NCI-H345 (cell line): ENCODE measurements at regions not wholly inside any gene's neighbourhood (a gene's known extent, or its start where the extent isn't known, plus 50 kb on each side); places are given as distances from the start of the nearest gene placed in this dataset.
"Not testable (repeated sequence)": the region's sequence is repeated elsewhere in the genome, so short reads cannot be mapped to it uniquely, and the experiment has no call there.

Source experiments
- DNase-seq: peaks from one replicate; lab custom pipeline; 2025; lab: John Stamatoyannopoulos, UW

DNA sequence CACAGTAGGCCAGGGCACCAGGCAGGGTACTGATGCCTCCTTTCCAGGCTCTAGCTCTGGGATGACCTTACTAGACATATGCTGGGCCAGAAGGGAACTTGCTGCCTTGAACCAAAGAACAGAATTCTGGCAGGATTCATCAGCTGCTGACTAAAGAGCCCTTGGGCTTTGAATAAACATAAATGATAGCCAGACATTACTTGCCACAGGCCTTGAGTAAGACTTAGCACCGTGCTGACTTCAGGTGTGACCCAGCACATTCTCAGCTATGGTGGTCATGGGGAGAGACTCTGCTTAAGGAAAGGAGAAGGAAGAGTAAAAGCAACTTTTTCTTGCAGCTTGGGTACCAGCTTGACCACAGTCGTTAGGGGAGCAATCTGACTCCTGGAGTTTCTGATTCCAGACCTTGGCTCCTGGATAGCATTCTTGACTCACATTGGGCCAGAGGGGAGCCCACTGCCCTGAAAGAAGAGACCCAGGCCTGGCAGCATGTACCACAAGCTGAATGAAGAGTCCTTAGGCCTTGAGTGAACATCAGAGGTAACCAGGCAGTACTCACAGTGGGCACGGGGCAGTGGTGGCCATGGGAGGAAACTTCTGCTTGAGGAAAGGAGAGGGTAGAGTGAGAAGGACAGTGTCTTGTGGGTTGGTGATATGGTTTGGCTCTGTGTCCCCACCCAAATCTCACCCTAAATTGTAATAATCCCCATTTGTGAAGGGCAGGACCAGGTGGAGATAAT lies 926.1 kb upstream of the SORCS1 start:
- DNase-seq = no peak

GRCh38 chr10:108086502-108086901 lies 922.0 kb upstream of the SORCS1 start:
- DNase-seq = no peak

GRCh38 chr10:108082596-108082995 lies 918.1 kb upstream of the SORCS1 start:
- DNase-seq = no peak

GRCh38 chr10:108078263-108078662 lies 913.8 kb upstream of the SORCS1 start:
- DNase-seq = no peak

- DNase-seq = no peak
Measured at GRCh38 chr10:108072466-108072865, 908.0 kb upstream of the SORCS1 start.

GRCh38 chr10:108070789-108071188 lies 906.3 kb upstream of the SORCS1 start:
- no peak for DNase-seq

DNA sequence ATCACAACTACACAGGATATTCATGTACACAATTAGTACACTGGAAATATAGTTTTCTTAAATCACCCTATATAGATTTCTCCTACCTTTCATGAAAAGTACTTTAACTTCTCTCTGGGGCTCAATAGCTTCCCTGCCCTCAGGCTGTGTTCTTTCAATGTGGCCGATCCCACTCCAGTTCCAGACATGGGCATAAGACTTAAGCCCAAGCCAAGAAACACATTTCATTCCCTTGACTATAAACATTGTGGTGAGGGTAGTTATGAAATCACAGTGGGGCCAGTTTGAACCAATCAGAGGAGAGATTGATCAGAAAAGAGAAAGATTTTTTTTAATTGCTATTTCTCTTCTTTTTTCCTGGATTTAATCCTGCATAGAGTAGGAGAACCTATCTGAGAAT lies 904.6 kb upstream of the SORCS1 start:
- DNase-seq = no peak

DNA sequence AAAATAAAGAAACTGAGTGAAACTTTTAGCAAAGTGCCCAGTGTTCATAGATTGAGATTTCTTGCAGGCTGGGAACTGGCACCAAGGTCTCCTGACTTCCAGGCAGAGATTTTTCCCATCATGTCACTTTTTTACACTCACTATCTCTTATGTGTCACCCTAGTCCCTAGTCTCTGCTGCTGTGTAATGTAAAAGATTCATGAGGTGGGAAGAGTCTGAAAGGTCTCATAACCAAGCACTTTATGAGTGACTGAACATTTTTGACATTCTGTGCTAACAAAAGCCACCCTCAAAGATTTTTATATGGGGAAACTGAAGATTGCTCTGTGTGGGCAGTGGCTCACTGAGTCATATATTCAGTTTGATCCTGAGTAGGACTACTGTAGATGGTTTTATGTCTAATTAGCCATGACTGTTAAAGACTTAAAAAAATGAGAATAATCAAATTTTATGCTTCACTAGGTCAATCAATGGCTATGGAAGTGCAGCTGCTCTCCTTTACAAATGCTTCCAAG lies 900.3 kb upstream of the SORCS1 start:
- no peak for DNase-seq

DNA sequence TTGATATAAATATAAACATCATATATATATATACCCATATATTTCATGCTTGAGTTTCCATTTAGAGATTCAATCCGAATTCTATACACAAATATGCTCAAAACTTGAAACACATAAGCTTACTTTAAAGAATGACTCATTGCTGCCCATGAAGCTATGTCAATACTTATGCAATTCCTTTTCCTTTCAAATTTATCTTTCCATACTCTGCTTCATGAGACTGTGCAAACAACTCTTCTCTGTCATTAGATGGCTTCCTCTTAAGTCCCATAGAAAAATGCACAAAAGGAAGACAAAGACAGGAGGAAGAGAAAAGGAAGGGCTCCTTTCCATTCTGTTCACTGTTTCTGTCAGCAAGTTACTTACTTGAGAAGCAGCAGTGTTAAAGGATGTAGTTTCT lies 895.7 kb upstream of the SORCS1 start:
- DNase-seq = no peak

DNA sequence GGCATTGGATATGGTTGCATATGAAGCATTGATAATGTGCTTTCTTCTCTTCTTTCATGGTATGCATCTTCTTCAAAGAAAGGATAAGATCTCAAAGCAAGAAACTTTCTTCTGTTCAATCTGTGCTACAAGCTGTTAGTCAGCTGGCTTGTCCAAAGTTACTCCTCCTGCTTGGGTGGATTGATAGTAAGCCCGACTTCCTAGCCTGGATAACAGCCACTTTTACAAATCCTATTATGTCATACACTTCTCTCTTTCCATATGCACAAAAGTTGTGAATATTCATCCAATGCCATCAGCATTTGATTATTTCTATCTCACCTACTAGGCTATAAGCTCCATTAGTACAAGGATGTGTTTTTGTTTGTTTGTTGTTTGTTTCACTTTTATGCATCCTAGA lies 891.0 kb upstream of the SORCS1 start:
- no peak for DNase-seq

- no peak for DNase-seq
Measured at GRCh38 chr10:108052981-108053380, 888.5 kb upstream of the SORCS1 start.

DNA sequence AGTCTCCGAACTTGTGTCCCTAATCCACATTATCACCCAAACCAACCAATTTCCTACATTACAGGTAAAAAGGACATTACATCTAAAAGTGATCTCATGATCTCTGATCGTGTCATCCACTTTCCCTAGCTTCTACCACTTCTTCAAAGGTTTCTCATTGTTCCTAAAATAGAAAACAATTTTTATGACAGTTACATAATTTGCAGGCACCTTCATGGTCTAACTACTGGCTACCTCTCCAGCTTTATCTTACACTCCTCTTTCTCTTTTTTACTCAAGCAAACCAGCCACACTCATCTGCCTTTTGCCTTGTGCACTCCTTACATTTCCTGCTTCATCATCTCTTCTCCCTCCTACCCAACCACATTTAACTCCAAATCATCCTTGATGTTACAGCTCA lies 886.7 kb upstream of the SORCS1 start:
- no peak for DNase-seq

GRCh38 chr10:108050626-108051025 lies 886.1 kb upstream of the SORCS1 start:
- no peak for DNase-seq

DNA sequence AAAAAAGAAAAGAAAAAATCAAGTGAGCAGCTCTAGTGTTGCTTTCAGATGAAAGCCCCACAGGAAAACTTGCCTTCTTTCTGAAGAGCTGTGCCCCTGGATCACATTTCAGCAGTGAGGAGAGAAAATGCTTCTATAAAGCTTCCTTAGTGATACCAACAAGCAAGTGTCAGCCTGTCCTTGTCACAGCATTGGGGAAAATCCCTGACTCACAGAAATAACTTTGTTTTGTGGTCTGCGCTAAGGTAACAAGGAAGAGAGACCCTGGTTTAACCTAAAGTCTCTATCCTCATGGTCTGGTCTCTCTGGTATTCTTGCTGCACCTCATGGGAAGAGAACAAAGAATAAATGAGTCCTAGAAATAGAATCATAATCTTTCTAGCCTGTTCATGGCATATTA lies 885.2 kb upstream of the SORCS1 start:
- no peak for DNase-seq

GRCh38 chr10:108048898-108049297 lies 884.4 kb upstream of the SORCS1 start:
- no peak for DNase-seq

DNA sequence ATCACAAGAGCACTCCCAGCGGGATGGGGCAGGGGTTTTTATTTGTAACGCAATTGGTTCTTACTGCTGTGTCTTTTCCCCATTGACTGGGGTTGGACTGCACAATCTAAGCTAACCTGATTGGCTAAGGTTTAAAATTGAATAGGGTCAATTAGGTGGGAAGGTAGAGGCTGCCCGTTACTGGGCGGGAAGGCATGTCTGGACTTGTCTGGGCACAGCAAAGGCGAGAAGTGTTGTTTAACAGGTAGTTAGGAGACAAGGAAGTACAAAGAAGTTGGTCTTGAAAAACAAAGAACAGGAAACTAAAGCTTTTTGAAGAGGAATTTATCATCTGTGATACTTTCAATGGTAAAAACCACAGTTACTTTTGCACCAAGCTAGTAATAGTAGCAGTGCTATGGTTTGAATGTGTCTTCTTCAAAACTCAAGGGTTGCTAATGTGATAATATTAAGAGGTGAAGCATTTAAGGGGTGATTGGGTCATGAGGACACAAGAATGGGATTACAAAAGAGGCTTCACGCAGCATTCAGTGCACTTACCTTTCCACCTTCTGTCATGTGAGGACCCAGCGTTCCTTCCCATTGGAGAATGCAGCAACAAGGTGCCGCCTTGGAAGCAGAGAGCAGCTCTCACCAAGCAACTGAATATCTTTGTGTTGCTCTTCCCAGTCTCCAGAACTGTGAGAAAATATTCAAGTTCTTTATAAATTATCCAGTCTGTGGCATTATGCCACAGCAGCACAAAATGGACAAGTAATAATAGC lies 875.5 kb upstream of the SORCS1 start:
- no peak for DNase-seq

GRCh38 chr10:108037061-108037460 lies 872.6 kb upstream of the SORCS1 start:
- no peak for DNase-seq

DNA sequence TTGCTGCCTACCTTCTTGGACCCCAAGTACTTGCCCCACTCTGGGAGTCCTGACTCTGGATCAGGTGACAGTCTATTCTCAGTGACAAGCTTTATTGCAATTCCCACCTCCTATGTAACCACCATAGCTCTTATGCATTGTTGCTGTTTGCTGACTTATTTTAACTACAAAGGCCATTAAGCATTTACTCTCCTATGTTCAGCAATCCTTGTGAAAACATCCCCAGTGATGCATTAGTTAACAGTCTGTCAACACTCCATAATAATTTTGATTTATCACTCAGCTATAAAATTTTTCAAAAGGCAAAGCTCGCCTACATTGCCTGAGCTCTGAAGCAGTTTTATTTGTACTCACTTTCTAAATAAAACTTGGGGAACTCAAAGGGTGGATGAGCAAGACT lies 871.8 kb upstream of the SORCS1 start:
- no peak for DNase-seq

- DNase-seq = no peak
Measured at GRCh38 chr10:108034829-108035228, 870.3 kb upstream of the SORCS1 start.

GRCh38 chr10:108033518-108033917 lies 869.0 kb upstream of the SORCS1 start:
- DNase-seq = not testable (repeated sequence)

DNA sequence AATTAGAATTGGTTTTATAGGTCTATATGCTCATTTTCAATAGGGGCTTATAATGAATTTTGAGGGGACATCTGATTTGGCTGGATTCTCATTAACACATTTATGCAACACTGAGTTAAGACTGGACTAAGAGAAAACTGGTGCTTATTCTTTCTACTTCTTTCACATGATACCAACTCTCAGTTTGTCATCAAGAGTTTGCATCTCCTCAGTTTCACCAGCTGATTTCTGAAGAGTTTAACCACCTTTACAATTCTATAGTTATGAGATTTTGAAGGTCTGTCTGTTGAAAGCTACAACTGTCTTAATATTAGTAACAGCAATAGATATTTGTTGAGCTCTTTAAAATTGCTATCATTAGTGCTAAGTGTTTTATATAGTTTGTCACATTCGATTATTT lies 867.0 kb upstream of the SORCS1 start:
- DNase-seq = no peak

DNA sequence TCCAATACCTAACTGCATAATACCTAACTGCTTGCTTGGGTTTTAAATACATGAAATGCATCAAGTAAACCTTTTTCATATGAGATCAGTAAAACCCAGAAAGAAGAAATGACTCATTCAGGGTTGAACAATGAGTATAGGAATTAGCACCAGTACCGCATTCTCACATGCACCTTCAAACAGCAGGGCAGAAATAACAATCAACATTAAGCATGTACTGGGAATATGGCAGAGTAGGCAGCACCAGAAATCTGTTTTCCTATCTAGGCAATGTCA lies 850.3 kb upstream of the SORCS1 start:
- DNase-seq = no peak

GRCh38 chr10:108014145-108014901 lies 849.8 kb upstream of the SORCS1 start:
- DNase-seq = no peak
